ENCODE measurements at regions not wholly inside any gene's neighbourhood (a gene's known extent, or its start where the extent isn't known, plus 50 kb on each side); places are given as distances from the start of the nearest gene placed in this dataset.
"Not testable (repeated sequence)": the region's sequence is repeated elsewhere in the genome, so short reads cannot be mapped to it uniquely, and the experiment has no call there.

DNA sequence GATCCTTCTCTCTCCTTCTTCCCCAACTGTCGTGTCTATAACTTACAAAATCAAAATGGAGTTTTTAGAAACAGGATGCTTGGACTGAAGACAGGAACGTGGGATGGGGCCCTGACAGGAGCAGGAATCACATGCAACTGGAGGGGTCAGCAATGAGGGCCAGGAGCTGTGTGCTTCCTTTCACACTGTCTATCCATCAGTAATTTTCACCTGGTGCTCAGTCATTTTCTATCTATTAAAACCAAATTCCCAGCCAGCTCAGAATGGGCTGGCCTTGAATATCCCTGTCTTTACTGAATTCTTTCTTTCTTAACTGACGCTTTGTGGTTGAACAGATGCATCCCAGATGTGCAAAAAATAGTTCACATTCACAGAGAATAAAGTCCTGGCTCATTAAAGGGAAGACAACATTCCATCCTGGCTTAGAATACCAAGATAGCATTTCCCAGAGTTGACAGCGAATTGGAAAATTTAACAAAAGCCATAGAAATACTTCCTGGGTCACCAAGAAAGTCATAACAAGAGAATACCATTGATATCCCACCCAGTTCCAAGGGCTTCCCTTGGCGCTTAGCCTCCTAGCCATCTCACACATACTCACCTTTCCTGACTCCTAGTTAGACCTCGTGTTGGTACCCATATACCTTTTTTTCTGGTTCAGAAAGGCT lies 588.1 kb downstream of the TTLL7 start:
- not testable (repeated sequence) for ATAC-seq; H3K9me3 Mint-ChIP-seq; H3K27me3 Mint-ChIP-seq; H3K4me1 Mint-ChIP-seq; H3K27ac Mint-ChIP-seq; H3K36me3 Mint-ChIP-seq (ENCODE audit: low read depth); H3K4me3 Mint-ChIP-seq; DNase-seq

DNA sequence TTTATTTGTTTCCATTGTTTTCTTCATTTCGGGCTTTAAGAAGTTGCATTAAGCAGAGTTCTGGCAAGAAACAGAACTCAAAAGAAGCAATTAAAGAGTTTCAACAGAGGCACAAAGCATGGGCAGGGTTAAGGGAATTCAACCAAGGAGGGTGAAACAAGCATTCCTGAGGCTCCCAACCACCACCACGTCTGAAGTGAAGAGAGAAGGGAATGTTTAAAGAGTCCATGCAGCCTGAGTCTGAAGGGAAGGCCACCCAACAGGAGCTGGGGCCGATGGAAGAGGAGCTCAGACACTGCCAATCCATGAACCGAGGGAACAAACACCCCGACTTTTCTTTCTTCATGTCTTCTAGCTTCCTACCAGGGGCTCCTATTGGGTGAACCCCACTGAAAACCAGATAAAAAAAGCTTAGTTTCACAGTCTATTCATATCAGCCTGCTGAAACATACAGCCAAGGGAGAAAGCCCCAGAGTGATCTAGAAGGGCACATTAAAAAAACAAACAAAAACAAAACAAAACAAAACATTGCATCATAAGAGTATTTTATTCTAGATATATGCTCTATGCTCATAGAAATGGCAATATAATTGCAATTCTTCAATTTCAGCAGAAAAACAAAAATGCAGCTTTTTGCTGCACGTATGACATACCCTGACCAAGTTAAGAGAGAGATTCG lies 592.1 kb downstream of the TTLL7 start:
- H3K4me3 Mint-ChIP-seq, ATAC-seq, H3K9me3 Mint-ChIP-seq: not testable (repeated sequence)

DNA sequence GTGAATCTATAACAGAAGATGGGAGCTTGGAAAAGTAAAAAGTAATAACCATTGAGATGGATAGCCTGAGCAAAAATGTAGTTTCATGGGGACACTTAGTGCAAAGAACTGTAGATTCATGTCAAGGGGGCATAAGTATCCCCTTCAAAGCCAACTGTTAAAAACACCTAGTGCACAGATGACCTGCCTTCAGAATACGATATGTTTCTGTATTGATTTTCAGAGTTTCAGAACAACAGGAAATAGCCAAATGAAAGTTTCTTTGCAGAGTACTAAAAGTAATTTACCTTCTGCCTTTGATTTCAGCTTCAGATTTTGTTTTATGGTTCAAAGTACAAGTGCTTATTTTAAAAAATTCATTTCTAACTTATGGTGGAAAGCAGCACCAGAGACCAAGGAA lies 593.1 kb downstream of the TTLL7 start:
- not testable (repeated sequence) for H3K4me1 Mint-ChIP-seq, H3K27ac Mint-ChIP-seq

More for the DNA sequence above, 592.1 kb downstream of the TTLL7 start:
- not testable (repeated sequence) for H3K4me1 Mint-ChIP-seq; DNase-seq; H3K27ac Mint-ChIP-seq; H3K27me3 Mint-ChIP-seq; H3K36me3 Mint-ChIP-seq (ENCODE audit: low read depth)

DNA sequence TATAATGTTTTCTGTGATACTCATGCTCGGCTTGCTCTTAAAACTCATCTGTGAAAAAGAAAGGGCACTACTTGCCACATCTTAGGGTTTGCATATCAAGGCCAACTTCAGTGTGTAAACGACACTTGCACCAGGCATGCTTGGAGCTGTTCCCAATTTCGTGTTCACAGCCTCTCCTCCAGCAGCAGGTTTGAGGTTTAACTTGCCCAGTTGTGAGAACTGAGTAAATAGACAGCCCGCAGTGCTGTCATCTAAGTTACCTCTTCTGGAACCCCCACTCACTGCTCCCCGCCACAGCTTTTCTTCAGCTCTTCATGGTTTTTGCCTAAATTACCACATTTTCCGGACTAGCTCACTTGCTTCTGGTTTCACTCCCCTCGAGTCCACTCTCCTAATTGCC lies 595.4 kb downstream of the TTLL7 start:
- H3K4me1 Mint-ChIP-seq; H3K27ac Mint-ChIP-seq; H3K36me3 Mint-ChIP-seq (ENCODE audit: low read depth); ATAC-seq; DNase-seq; H3K27me3 Mint-ChIP-seq; H3K9me3 Mint-ChIP-seq; H3K4me3 Mint-ChIP-seq: not testable (repeated sequence)

More for the DNA sequence above, 593.1 kb downstream of the TTLL7 start:
- H3K27me3 Mint-ChIP-seq; H3K36me3 Mint-ChIP-seq (ENCODE audit: low read depth); H3K4me3 Mint-ChIP-seq; DNase-seq; H3K9me3 Mint-ChIP-seq; ATAC-seq: not testable (repeated sequence)

DNA sequence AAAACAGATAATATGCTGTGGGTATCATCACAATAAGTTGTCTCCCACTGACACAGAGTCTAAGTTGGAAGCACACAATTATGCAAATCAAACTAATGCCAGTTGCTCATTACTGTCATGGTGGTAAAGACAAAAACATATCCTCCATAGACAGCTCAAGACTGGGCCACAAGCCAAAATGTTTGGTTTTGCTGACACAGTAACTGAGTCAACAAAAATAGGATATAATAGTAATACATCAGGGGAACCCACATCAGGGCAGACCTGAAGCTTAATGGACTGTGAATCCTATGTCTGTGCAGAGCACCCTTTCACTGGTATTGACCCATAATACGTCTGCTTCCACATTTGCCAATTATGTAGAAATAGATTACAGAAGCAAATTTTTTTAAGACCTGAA lies 597.8 kb downstream of the TTLL7 start:
- not testable (repeated sequence) for H3K27me3 Mint-ChIP-seq; H3K36me3 Mint-ChIP-seq (ENCODE audit: low read depth); DNase-seq; ATAC-seq; H3K27ac Mint-ChIP-seq; H3K4me3 Mint-ChIP-seq; H3K9me3 Mint-ChIP-seq; H3K4me1 Mint-ChIP-seq

DNA sequence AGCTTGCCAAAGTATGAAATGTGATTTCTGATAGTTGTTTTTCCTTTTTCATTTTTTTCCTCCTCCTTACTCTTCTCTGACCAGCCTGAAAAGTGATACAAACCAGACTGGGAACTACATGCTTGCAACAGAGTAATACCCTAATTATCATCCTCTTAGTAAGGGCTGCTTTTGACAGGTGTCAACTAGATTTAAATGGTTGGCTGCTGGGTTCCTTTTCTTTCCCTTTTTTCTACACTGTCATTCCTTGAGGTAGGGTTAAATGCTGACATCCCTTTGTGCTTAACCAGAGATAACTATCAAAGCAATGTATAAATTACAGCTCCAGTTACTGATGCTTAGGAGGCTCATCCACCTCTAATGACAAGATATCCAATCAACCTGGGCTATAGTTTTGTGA lies 598.8 kb downstream of the TTLL7 start:
- not testable (repeated sequence) for H3K36me3 Mint-ChIP-seq (ENCODE audit: low read depth); ATAC-seq

DNA sequence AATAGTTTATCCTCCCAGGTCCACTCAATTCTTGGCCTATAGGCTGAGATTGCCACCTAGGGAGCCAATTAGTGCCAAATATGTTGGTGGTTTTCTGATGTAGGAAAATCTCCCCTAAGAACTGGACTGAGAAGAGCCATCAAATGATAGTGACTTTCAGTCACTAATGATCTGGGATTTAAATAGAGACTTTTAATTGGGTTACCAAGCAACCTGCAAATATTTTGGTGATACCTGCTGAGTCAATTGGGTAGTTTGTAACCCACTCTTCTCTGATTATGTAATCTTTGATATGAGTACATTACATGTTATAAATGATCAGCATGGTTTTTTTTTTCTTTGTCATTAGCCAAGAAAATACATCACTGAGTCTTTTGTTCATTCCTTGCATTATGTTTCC lies 600.8 kb downstream of the TTLL7 start:
- not testable (repeated sequence) for ATAC-seq; H3K4me1 Mint-ChIP-seq; H3K9me3 Mint-ChIP-seq; H3K36me3 Mint-ChIP-seq (ENCODE audit: low read depth); H3K4me3 Mint-ChIP-seq; DNase-seq; H3K27ac Mint-ChIP-seq; H3K27me3 Mint-ChIP-seq

More for the DNA sequence above, 598.8 kb downstream of the TTLL7 start:
- DNase-seq, H3K27me3 Mint-ChIP-seq, H3K9me3 Mint-ChIP-seq, H3K4me3 Mint-ChIP-seq, H3K27ac Mint-ChIP-seq, H3K4me1 Mint-ChIP-seq: not testable (repeated sequence)

DNA sequence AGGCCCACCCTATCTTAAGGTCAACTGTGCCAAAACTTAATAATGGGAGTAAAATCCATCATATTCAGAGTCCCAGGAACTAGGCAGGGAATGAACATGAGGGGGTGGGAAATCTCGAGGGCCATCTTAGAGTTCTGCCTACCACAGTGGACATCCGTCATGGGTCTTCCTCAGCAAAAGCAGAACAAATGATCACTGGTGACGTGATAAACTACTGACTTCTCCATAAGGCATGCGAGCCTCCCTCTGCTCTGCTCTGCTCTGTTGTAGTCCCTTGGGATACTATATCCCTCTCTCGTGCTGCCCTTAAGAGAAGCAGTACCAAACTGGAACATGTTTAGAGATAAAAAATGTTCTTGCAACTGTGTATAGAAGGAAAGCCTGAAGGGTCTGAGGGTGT lies 603.8 kb downstream of the TTLL7 start:
- H3K36me3 Mint-ChIP-seq (ENCODE audit: low read depth); ATAC-seq; DNase-seq; H3K4me3 Mint-ChIP-seq; H3K27ac Mint-ChIP-seq; H3K27me3 Mint-ChIP-seq; H3K4me1 Mint-ChIP-seq; H3K9me3 Mint-ChIP-seq: not testable (repeated sequence)

DNA sequence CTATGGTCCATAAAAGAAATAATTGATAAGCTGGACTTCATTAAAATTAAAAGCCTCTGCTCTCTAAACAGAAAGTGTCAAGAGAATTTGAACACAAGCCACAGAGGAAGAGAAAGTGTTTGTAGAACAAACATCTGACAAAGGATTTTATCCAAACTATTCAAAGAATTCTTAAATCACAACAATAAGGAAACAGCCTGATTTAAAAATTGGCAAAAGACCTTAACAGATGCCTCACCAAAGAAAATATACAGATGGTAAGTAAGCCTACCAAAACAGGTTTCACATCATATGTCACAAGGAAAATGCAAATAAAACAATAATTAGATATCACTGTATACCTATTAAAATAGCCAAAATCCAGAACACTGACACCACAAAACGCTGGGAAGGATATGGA lies 612.0 kb downstream of the TTLL7 start:
- not testable (repeated sequence) for H3K27ac Mint-ChIP-seq; H3K4me1 Mint-ChIP-seq; H3K27me3 Mint-ChIP-seq; H3K9me3 Mint-ChIP-seq; H3K4me3 Mint-ChIP-seq; H3K36me3 Mint-ChIP-seq (ENCODE audit: low read depth); ATAC-seq; DNase-seq

DNA sequence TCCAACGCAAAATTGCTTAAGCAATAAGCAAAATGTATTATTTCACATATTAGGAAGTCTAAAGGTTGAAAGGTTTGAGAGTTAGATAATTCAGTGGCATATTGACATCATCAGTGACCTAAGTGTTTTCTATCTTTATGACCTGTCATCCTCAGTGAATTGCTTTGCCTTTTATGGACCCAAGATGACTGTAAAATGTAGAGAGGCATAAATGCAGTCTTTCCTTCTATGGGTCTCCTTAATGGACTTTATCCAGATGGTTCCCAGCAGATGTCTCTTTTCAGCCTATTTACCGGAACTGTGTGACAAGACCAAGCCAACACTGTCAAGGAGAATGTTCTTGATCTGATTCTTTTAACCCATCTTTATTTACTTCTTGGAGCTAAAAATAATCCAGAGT lies 615.8 kb downstream of the TTLL7 start:
- not testable (repeated sequence) for H3K4me3 Mint-ChIP-seq; H3K4me1 Mint-ChIP-seq; DNase-seq; H3K36me3 Mint-ChIP-seq (ENCODE audit: low read depth); H3K27ac Mint-ChIP-seq; ATAC-seq; H3K27me3 Mint-ChIP-seq; H3K9me3 Mint-ChIP-seq

DNA sequence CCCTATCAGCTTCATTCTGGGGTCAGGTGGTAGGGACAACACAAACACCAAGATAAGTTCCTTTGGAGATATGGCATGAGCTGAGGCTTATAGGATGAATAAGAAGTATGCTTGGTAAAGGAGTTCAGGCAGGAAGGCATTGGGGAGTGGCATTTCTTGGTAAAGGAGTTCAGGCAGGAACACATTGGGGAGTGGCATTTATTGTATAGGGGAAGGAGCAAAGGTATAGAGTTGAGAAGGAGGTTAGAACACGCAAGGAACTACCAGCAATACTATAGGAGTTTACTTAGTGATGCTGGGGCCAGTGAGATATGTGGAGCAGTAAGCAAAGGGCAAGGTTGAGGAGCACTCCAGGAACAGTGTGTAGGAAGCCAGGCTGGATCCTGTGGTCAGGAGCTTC lies 625.9 kb downstream of the TTLL7 start:
- not testable (repeated sequence) for H3K36me3 Mint-ChIP-seq (ENCODE audit: low read depth); DNase-seq; H3K27me3 Mint-ChIP-seq; H3K9me3 Mint-ChIP-seq; ATAC-seq; H3K27ac Mint-ChIP-seq; H3K4me3 Mint-ChIP-seq; H3K4me1 Mint-ChIP-seq

DNA sequence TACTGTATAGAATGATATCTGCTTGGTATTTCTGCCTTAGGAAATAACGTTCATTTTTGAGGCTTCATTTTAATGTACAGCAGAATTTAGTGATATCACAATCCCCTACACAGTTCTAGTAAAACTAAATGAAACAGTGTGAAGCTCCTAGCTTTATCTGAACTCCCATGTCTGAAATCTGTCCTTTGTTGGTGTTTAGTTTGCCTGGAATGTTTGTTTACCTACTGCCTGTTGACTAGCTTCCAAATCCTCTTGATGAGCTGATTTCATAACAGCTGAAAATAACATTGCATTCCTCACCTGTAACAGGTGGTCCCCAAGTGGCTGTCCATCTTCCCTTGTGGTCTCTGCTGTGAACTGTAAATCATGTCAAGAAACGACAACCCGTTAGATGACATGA lies 629.1 kb downstream of the TTLL7 start:
- not testable (repeated sequence) for H3K4me1 Mint-ChIP-seq; H3K9me3 Mint-ChIP-seq; H3K27me3 Mint-ChIP-seq; H3K27ac Mint-ChIP-seq; DNase-seq; ATAC-seq; H3K4me3 Mint-ChIP-seq; H3K36me3 Mint-ChIP-seq (ENCODE audit: low read depth)

DNA sequence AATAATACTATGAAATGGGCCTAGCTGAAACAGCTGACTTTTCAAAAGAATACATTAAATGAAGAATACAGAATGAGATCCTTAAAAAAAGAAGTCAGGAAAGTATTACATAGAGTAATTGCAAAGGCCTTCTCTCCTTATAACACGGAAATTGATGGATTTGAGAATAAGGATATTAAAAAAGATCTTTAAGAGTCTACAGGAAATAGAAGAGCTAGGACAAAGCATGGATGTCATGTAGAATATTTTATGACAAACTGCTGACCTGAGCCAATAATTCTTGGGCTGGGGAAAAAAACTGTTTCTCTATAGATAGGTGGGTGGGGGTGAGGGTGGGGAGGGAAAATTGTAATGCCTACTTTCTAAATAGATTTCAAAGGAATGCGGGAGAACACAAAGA lies 633.6 kb downstream of the TTLL7 start:
- not testable (repeated sequence) for H3K27me3 Mint-ChIP-seq; H3K4me3 Mint-ChIP-seq; ATAC-seq; H3K4me1 Mint-ChIP-seq; H3K27ac Mint-ChIP-seq; DNase-seq; H3K9me3 Mint-ChIP-seq; H3K36me3 Mint-ChIP-seq (ENCODE audit: low read depth)

DNA sequence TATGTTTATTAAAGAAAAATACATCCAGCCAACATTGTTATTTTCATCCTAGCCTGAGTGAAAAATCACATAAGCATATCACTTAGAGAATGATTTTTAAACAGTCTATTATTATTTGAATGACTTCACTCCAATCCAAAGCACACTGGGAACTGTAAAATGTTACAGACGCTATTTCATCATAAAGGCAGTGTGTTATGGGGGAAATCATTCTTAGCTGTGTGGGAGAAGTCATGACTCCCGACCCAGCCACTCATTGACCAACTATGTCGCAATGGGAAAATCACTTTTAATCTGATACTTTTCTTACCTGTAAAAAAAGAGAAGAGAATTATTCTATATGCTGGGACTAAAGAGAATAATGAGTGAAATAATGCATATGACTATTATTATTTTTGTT lies 653.6 kb downstream of the TTLL7 start:
- H3K36me3 Mint-ChIP-seq (ENCODE audit: low read depth); H3K27me3 Mint-ChIP-seq; ATAC-seq; H3K4me3 Mint-ChIP-seq; H3K9me3 Mint-ChIP-seq; H3K4me1 Mint-ChIP-seq; H3K27ac Mint-ChIP-seq; DNase-seq: not testable (repeated sequence)

DNA sequence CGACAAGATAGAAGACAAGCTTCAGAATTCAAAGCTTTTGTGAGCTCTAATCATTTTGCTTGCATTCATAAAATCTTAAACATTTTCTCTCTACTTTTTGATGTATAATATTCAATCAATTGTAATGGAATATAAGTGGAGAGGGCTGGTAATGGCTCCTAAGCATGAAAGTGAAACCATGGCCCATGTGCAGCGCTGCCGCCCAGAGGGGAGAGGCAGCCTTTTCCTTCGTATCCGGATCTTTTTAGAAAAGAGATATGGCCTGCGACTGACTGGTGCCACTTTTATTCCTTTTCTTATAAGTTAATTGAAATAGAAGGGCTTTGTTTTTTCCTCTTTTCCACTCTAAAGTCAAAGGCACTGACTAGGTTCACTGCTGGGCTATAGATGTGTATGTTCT lies 655.2 kb downstream of the TTLL7 start:
- not testable (repeated sequence) for H3K27ac Mint-ChIP-seq; DNase-seq; ATAC-seq; H3K36me3 Mint-ChIP-seq (ENCODE audit: low read depth); H3K4me3 Mint-ChIP-seq; H3K27me3 Mint-ChIP-seq; H3K4me1 Mint-ChIP-seq; H3K9me3 Mint-ChIP-seq
